ENCODE measurements at regions not wholly inside any gene's neighbourhood (a gene's known extent, or its start where the extent isn't known, plus 50 kb on each side); places are given as distances from the start of the nearest gene placed in this dataset.

GRCh38 chr6:91164105-91164504, 577.2 kb upstream of the MAP3K7 start:
- WGBS, 2 donors = 84 to 91% methylated on average over 7 of the region's 7 CpGs
- Histone ChIP-seq H3K27ac (no peak overlapping the region), H3K4me3 (no peak overlapping the region), H3K27me3 (no peaks in the 10 kb centered on the region), H3K36me3 (no peaks in the 10 kb centered on the region), H3K9me3 (no peaks in the 10 kb centered on the region), H3K4me1 (no peaks in the 10 kb centered on the region)
- no peak for TF ChIP-seq POLR2A (IDR thresholded peaks at IDR 0.05)
- TF ChIP-seq EP300 (IDR thresholded peaks at IDR 0.05) = no peak
- TF ChIP-seq CTCF (IDR thresholded peaks at IDR 0.05) = no peak
- no peak for TF ChIP-seq POLR2AphosphoS5 (IDR thresholded peaks at IDR 0.05)
- no peak for ATAC-seq (ENCODE audit: low FRiP score in 2 of 2)
- no peak for DNase-seq

GRCh38 chr6:91161246-91161645, 574.4 kb upstream of the MAP3K7 start:
- WGBS, 2 donors = 73 to 78% methylated on average over 7 of the region's 7 CpGs
- no peaks in the 10 kb centered on the region for H3K4me1 ChIP-seq
- H3K27me3 ChIP-seq = no peaks in the 10 kb centered on the region

GRCh38 chr6:91155129-91155785, 568.4 kb upstream of the MAP3K7 start:
- H3K27ac ChIP-seq = no peak overlapping the region
- H3K4me1 ChIP-seq = no peaks in the 10 kb centered on the region
- H3K36me3 ChIP-seq = no peaks in the 10 kb centered on the region
- H3K4me3 ChIP-seq = no peak overlapping the region
- ATAC-seq (ENCODE audit: low FRiP score in 2 of 2) (no peak), DNase-seq (no peak)
- 32 to 51% methylated on average over 5 of the region's 5 CpGs for WGBS, 2 donors
- TF ChIP-seq POLR2A (IDR thresholded peaks at IDR 0.05) = no peak
- no peak for TF ChIP-seq POLR2AphosphoS5 (IDR thresholded peaks at IDR 0.05)
- no peak for TF ChIP-seq EP300 (IDR thresholded peaks at IDR 0.05)
- no peak for TF ChIP-seq CTCF (IDR thresholded peaks at IDR 0.05)
- no peaks in the 10 kb centered on the region for H3K27me3 ChIP-seq
- H3K9me3 ChIP-seq = no peaks in the 10 kb centered on the region

More at GRCh38 chr6:91161246-91161645, 574.4 kb upstream of the MAP3K7 start:
- Histone ChIP-seq H3K27ac (no peak overlapping the region), H3K9me3 (no peaks in the 10 kb centered on the region), H3K4me3 (no peak overlapping the region), H3K36me3 (no peaks in the 10 kb centered on the region)
- no peak for TF ChIP-seq POLR2AphosphoS5 (IDR thresholded peaks at IDR 0.05)
- no peak for TF ChIP-seq CTCF (IDR thresholded peaks at IDR 0.05)
- no peak for TF ChIP-seq EP300 (IDR thresholded peaks at IDR 0.05)
- ATAC-seq (ENCODE audit: low FRiP score in 2 of 2) (no peak), DNase-seq (no peak)

GRCh38 chr6:91152824-91153223, 566.0 kb upstream of the MAP3K7 start:
- no peak for ATAC-seq (ENCODE audit: low FRiP score in 2 of 2)
- Histone ChIP-seq H3K36me3 (no peaks in the 10 kb centered on the region), H3K4me3 (no peak overlapping the region), H3K9me3 (no peaks in the 10 kb centered on the region), H3K27ac (no peak overlapping the region), H3K4me1 (no peaks in the 10 kb centered on the region), H3K27me3 (no peaks in the 10 kb centered on the region)
- DNase-seq = no peak
- 73 to 78% methylated on average over 5 of the region's 5 CpGs for WGBS, 2 donors
- no peak for TF ChIP-seq CTCF (IDR thresholded peaks at IDR 0.05)
- TF ChIP-seq POLR2AphosphoS5 (IDR thresholded peaks at IDR 0.05) = no peak
- no peak for TF ChIP-seq EP300 (IDR thresholded peaks at IDR 0.05)
- no peak for TF ChIP-seq POLR2A (IDR thresholded peaks at IDR 0.05)

Data from upper lobe of left lung (tissue), 6 donors.